ENCODE measurements at regions not wholly inside any gene's neighbourhood (a gene's known extent, or its start where the extent isn't known, plus 50 kb on each side); places are given as distances from the start of the nearest gene placed in this dataset.

DNA sequence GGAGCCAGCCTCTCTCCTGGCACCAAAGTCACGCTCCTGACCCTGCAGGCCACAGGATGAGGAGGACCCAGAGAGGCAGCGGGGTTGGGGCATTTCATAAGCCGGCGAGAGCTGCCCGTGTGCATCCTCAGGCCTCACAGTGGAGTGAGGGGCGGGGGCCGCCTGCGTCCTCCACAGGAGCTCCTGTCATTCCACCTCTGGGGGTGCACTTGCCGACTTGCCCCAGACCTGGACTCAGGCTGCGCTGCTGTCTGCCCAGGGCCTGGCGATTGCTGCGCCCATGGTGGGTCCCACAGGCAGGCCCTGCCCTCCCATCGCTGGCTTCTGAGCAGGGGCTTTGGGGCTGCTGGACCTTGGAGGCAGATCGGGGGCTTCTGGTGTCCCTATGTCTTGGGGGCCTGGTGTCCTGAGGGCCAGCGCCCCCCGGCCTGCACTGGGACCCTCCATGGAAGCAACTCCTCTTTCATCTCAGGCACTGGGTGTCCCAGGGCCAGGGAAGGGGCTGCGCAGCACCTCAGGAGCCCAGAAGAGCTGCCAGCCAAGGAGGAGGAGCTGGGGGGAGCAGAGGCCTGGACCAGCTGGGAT is 184.0 kb downstream of the GOLGA6L6 start:
- Histone ChIP-seq H3K4me1 (ENCODE audit: insufficient read depth, low read length) (no peaks in the 10 kb centered on the region), H3K27ac (ENCODE audit: low read depth, low read length) (no peak overlapping the region), H2AFZ (ENCODE audit: low read depth, low read length) (no peak overlapping the region), H3K79me2 (ENCODE audit: insufficient read depth, low read length) (no peaks in the 10 kb centered on the region), H3K36me3 (ENCODE audit: insufficient read depth, low read length) (no peaks in the 10 kb centered on the region), H3K4me3 (ENCODE audit: insufficient read depth, low read depth, low read length) (no peak overlapping the region), H3K9ac (ENCODE audit: low read length) (no peak overlapping the region), H3K9me3 (ENCODE audit: insufficient read depth, low read depth, low read length) (peaks cover 50% of the 10 kb centered on the region), H4K20me1 (ENCODE audit: insufficient read depth, low read length) (no peaks in the 10 kb centered on the region), H3K4me2 (ENCODE audit: low read length) (no peak overlapping the region), H3K27me3 (ENCODE audit: insufficient read depth, low read length) (no peaks in the 10 kb centered on the region)
- FAIRE-seq (no peak), DNase-seq (ENCODE audit: low read depth) (no peak)
- H3K9me3 Mint-ChIP-seq (ENCODE audit: unreplicated experiment): peaks cover 12% of the 10 kb centered on the region
- TF ChIP-seq EZH2 (IDR thresholded peaks at IDR 0.05; ENCODE audit: insufficient read depth, low read length): no peak
- TF ChIP-seq, protein P1, sequence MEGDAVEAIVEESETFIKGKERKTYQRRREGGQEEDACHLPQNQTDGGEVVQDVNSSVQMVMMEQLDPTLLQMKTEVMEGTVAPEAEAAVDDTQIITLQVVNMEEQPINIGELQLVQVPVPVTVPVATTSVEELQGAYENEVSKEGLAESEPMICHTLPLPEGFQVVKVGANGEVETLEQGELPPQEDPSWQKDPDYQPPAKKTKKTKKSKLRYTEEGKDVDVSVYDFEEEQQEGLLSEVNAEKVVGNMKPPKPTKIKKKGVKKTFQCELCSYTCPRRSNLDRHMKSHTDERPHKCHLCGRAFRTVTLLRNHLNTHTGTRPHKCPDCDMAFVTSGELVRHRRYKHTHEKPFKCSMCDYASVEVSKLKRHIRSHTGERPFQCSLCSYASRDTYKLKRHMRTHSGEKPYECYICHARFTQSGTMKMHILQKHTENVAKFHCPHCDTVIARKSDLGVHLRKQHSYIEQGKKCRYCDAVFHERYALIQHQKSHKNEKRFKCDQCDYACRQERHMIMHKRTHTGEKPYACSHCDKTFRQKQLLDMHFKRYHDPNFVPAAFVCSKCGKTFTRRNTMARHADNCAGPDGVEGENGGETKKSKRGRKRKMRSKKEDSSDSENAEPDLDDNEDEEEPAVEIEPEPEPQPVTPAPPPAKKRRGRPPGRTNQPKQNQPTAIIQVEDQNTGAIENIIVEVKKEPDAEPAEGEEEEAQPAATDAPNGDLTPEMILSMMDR (IDR thresholded peaks at IDR 0.05; ENCODE audit: insufficient read depth, low read depth, low read length): no peak
- no peak overlapping the region for H3K27ac Mint-ChIP-seq (ENCODE audit: unreplicated experiment)
- H3K27me3 Mint-ChIP-seq (ENCODE audit: low read depth, unreplicated experiment): no peaks in the 10 kb centered on the region
- no peaks in the 10 kb centered on the region for H3K4me1 Mint-ChIP-seq (ENCODE audit: low read depth, unreplicated experiment)
- no peak overlapping the region for H3K4me3 Mint-ChIP-seq (ENCODE audit: unreplicated experiment)
- no peaks in the 10 kb centered on the region for H3K36me3 Mint-ChIP-seq (ENCODE audit: low read depth, unreplicated experiment)

DNA sequence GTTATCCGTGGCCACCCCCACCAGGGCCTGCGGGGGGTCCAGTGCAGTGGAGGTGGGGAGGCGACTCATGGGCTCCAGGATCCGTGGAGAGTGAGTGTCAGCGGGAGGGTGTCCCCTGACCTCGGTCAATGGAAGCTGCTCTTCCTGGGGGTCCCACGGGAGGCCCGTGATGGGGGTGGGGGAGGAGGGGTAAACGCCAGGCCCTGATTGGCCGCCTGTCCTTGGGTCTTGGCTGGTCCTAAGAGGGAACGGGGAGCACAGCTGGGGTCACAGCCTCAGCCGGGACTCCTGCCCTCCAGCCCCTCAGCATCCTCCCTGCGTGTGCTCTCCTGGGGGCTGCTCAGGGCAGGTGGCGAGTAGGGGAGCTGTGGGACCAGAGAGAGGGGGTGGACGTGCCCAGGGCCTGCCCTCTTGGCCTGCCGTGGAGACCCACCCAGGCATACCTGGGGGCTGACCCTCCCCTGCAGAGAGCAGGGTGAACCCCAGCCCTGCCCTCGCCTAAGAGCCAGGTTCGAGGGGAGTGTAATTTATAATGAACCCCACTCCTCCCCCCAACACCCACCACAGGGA is 184.6 kb downstream of the GOLGA6L6 start:
- Mint-ChIP-seq H3K4me1 (ENCODE audit: low read depth, unreplicated experiment) (no peaks in the 10 kb centered on the region), H3K4me3 (ENCODE audit: unreplicated experiment) (no peak overlapping the region), H3K9me3 (ENCODE audit: unreplicated experiment) (peaks cover 12% of the 10 kb centered on the region), H3K27me3 (ENCODE audit: low read depth, unreplicated experiment) (no peaks in the 10 kb centered on the region), H3K36me3 (ENCODE audit: low read depth, unreplicated experiment) (no peaks in the 10 kb centered on the region), H3K27ac (ENCODE audit: unreplicated experiment) (no peak overlapping the region)
- H3K4me3 ChIP-seq (ENCODE audit: insufficient read depth, low read depth, low read length): no peak overlapping the region
- H3K36me3 ChIP-seq (ENCODE audit: insufficient read depth, low read length): no peaks in the 10 kb centered on the region
- no peaks in the 10 kb centered on the region for H3K27me3 ChIP-seq (ENCODE audit: insufficient read depth, low read length)
- H3K4me2 ChIP-seq (ENCODE audit: low read length): no peak overlapping the region
- H3K27ac ChIP-seq (ENCODE audit: low read depth, low read length): no peak overlapping the region
- TF ChIP-seq EZH2 (IDR thresholded peaks at IDR 0.05; ENCODE audit: insufficient read depth, low read length): no peak
- TF ChIP-seq, protein P1 (IDR thresholded peaks at IDR 0.05; ENCODE audit: insufficient read depth, low read depth, low read length): no peak
- no peak overlapping the region for H3K9ac ChIP-seq (ENCODE audit: low read length)
- DNase-seq (ENCODE audit: low read depth): no peak
- H4K20me1 ChIP-seq (ENCODE audit: insufficient read depth, low read length): no peaks in the 10 kb centered on the region
- H3K79me2 ChIP-seq (ENCODE audit: insufficient read depth, low read length): no peaks in the 10 kb centered on the region
- no peaks in the 10 kb centered on the region for H3K4me1 ChIP-seq (ENCODE audit: insufficient read depth, low read length)
- H3K9me3 ChIP-seq (ENCODE audit: insufficient read depth, low read depth, low read length): peaks cover 56% of the 10 kb centered on the region
- FAIRE-seq: no peak
- no peak overlapping the region for H2AFZ ChIP-seq (ENCODE audit: low read depth, low read length)

DNA sequence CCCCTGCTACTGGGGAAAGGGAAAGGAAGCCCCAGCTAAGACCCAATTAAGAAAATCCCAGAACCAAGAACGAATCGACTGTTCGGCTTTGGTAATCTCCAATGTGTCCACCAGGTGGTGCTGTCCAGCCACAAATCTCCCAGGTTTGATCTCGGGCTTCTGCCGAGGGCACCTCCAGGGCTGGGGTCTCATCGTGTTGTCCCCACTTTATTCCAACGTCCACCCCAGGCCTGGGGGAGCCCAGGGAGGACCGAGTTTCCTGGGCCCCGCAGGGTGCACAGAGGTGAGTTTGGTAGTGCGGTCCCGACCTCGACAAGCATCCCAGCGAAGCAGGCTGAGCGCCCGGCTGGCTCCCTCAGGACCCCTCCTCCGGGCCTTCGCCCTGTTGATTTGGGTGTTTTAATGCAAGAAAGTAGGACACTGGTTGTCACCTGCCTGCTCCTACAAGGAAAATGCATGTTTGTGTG is 185.1 kb downstream of the GOLGA6L6 start:
- Histone ChIP-seq H4K20me1 (ENCODE audit: insufficient read depth, low read length) (no peaks in the 10 kb centered on the region), H3K9ac (ENCODE audit: low read length) (no peak overlapping the region), H3K4me1 (ENCODE audit: insufficient read depth, low read length) (no peaks in the 10 kb centered on the region), H3K27me3 (ENCODE audit: insufficient read depth, low read length) (no peaks in the 10 kb centered on the region), H3K4me2 (ENCODE audit: low read length) (no peak overlapping the region), H3K27ac (ENCODE audit: low read depth, low read length) (no peak overlapping the region), H3K36me3 (ENCODE audit: insufficient read depth, low read length) (no peaks in the 10 kb centered on the region), H3K4me3 (ENCODE audit: insufficient read depth, low read depth, low read length) (no peak overlapping the region), H3K9me3 (ENCODE audit: insufficient read depth, low read depth, low read length) (peaks cover 60% of the 10 kb centered on the region), H2AFZ (ENCODE audit: low read depth, low read length) (no peak overlapping the region), H3K79me2 (ENCODE audit: insufficient read depth, low read length) (no peaks in the 10 kb centered on the region)
- Mint-ChIP-seq H3K4me3 (ENCODE audit: unreplicated experiment) (no peak overlapping the region), H3K27ac (ENCODE audit: unreplicated experiment) (no peak overlapping the region), H3K36me3 (ENCODE audit: low read depth, unreplicated experiment) (no peaks in the 10 kb centered on the region), H3K27me3 (ENCODE audit: low read depth, unreplicated experiment) (no peaks in the 10 kb centered on the region), H3K4me1 (ENCODE audit: low read depth, unreplicated experiment) (no peaks in the 10 kb centered on the region), H3K9me3 (ENCODE audit: unreplicated experiment) (peaks cover 12% of the 10 kb centered on the region)
- FAIRE-seq (no peak), DNase-seq (ENCODE audit: low read depth) (no peak)
- TF ChIP-seq, protein P1 (IDR thresholded peaks at IDR 0.05; ENCODE audit: insufficient read depth, low read depth, low read length): peak; percentile 46
- no peak for TF ChIP-seq EZH2 (IDR thresholded peaks at IDR 0.05; ENCODE audit: insufficient read depth, low read length)
